NT2/D1 (cell line): ENCODE measurements at regions not wholly inside any gene's neighbourhood (a gene's known extent, or its start where the extent isn't known, plus 50 kb on each side); places are given as distances from the start of the nearest gene placed in this dataset.
A peak's percentile ranks its signal among the peaks of the same experiment; 100 is the strongest.

Experiments
- DNase-seq: peaks from one replicate; pipeline ENCODE4 v3.0.0-alpha.2; 2011; ENCODE audit warnings: low read depth, low spot score
- H3K27me3 ChIP-seq: 2 replicates; pipeline ENCODE4 v1.6.0; 2011; ENCODE audit warnings: mild to moderate bottlenecking; ENCODE audit not compliant: insufficient read length, insufficient read depth
- H3K36me3 ChIP-seq: 2 replicates; pipeline ENCODE4 v1.6.1; 2011; ENCODE audit warnings: mild to moderate bottlenecking, low read length, mixed read lengths; ENCODE audit not compliant: insufficient read depth, insufficient read length
- H3K4me1 ChIP-seq: 2 replicates; pipeline ENCODE4 v1.5.1; 2011; ENCODE audit not compliant: insufficient read depth, insufficient read length
- H3K4me3 ChIP-seq: 2 replicates; pipeline ENCODE4 v1.5.1; 2011; ENCODE audit warnings: low read depth; ENCODE audit not compliant: insufficient read length
- H3K9ac ChIP-seq: 2 replicates; pipeline ENCODE4 v1.6.0; 2011; ENCODE audit warnings: low read depth; ENCODE audit not compliant: insufficient read length
- H3K9me3 ChIP-seq: 2 replicates; pipeline ENCODE4 v1.5.1; 2011; ENCODE audit warnings: mild to moderate bottlenecking, low read length; ENCODE audit not compliant: insufficient read depth
- SUZ12 ChIP-seq: IDR thresholded peaks from 2 replicates; pipeline ENCODE4 v1.6.1; 2011; ENCODE audit not compliant: insufficient read length, insufficient read depth; ENCODE audit errors: extremely low read depth
- YY1 ChIP-seq: IDR thresholded peaks from 2 replicates; pipeline ENCODE4 v1.6.1; 2011; ENCODE audit not compliant: insufficient read length, insufficient read depth
- ZNF274 ChIP-seq: IDR thresholded peaks from 2 replicates; pipeline ENCODE4 v1.6.1; 2011; ENCODE audit warnings: mild to moderate bottlenecking, low read depth, low read length

DNA sequence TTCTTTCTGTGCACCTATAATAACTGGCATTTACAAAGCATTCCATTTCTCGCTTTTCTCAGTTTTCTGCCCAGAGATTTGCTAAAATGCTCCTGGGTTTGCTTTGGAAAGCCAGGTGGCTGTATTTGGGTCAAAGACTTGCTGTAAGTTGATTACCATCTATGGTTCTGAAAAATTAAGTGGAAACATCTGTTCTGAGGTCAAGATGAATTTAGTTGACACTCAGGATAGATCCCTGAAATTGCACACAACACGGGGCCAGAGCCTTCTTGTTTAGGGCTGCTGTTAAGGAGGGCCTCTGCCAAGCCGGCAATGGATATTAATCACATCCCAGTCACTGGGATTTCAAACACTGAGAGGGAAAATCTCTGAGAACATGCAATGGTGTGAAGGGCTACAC, 111.6 kb upstream of the GLI3 start:
- H3K36me3 ChIP-seq: no peaks in the 10 kb centered on the region
- H3K9me3 ChIP-seq: no peaks in the 10 kb centered on the region
- H3K9ac ChIP-seq: no peak overlapping the region
- DNase-seq: no peak
- TF ChIP-seq YY1 (no peak), ZNF274 (no peak), SUZ12 (no peak)
- H3K4me1 ChIP-seq: peaks cover 2% of the 10 kb centered on the region
- H3K27me3 ChIP-seq: no peaks in the 10 kb centered on the region
- no peak overlapping the region for H3K4me3 ChIP-seq

DNA sequence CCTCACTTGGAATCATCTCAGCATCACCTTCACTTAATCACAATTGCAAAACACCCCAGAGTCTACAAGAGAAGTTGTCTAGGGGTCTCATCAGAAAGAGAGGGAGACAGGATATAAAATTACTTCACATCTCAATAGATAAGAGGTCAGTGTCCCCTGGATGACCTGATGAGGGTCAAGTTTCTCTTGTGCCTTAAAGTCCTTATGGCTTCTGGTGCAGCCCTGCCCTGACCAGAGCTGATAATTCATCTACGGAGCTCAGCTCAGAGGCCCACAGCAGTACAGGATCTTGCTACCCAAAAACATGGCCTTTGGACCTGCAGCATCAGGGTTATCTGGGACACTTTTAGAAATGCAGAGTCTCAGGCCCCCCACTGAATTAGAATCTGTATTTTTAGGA, 111.1 kb upstream of the GLI3 start:
- no peaks in the 10 kb centered on the region for H3K36me3 ChIP-seq
- TF ChIP-seq SUZ12 (no peak), YY1 (no peak), ZNF274 (no peak)
- H3K9me3 ChIP-seq: no peaks in the 10 kb centered on the region
- H3K4me1 ChIP-seq: peaks cover 2% of the 10 kb centered on the region
- DNase-seq: no peak
- H3K4me3 ChIP-seq: no peak overlapping the region
- H3K27me3 ChIP-seq: no peaks in the 10 kb centered on the region
- no peak overlapping the region for H3K9ac ChIP-seq

DNA sequence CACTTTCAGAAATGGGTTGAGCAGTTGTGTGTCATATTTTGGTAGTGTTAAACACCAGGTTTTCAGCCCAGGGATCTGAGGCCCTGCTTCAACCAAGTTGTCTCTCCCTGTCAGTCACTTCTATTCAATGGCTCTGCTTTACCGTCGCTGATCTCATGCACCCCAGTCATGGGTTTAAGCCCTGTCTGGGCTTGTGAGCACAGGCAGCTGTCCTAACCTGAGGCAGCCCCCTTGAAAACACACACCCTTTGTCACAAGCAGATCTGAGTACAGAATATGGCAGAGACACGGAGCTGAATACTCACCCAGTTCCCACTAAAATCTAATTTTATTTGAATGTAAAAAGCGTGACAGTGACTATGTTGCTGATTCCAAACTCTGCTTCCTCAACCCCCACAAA, 110.6 kb upstream of the GLI3 start:
- H3K9ac ChIP-seq: no peak overlapping the region
- H3K9me3 ChIP-seq: no peaks in the 10 kb centered on the region
- DNase-seq: no peak
- peaks cover 2% of the 10 kb centered on the region for H3K4me1 ChIP-seq
- no peaks in the 10 kb centered on the region for H3K36me3 ChIP-seq
- no peaks in the 10 kb centered on the region for H3K27me3 ChIP-seq
- no peak overlapping the region for H3K4me3 ChIP-seq
- TF ChIP-seq SUZ12 (no peak), ZNF274 (no peak), YY1 (no peak)

DNA sequence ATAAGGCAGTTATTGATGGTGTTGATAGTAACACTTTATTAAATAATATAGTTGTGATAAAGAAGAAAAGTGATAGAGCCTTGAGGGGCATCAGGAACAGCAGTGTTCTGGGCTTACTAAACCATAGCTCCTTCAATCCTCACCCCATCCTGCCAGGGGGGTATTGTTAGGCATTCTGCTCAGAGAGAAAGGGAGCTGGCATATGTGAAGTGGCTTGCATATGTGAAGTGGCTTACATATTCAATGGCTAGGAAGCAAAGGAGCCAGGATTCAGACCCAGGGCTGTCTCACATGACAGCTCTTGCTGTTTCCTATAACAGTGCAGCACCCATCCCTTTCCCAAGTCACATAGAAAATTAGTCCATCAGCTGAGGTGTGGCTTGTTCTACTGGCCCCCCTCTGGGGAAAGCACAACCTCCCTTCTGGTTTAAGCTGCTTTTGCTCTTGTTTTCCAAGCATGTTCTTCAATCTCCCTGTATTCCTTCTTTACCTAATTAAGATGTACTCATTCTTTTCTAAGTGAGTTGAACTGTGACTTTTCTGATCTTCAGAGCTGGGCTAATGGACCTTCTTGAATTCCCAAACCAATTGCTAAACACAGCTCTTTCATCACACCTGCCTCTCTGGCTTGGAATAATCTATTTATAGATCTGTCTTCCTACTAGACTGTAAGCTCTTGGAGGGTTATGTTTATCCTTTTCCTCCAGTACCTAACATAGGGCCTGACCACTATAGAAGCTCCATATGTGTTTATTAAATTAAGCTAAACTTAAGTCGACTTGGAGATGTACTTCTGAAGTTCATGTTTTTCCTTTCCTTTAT, 108.7 kb upstream of the GLI3 start:
- Histone ChIP-seq H3K9me3 (no peaks in the 10 kb centered on the region), H3K9ac (no peak overlapping the region), H3K4me1 (peaks cover 2% of the 10 kb centered on the region), H3K27me3 (no peaks in the 10 kb centered on the region), H3K4me3 (no peak overlapping the region), H3K36me3 (no peaks in the 10 kb centered on the region)
- peak; percentile 16 for DNase-seq
- no peak for TF ChIP-seq ZNF274
- no peak for TF ChIP-seq SUZ12
- no peak for TF ChIP-seq YY1

DNA sequence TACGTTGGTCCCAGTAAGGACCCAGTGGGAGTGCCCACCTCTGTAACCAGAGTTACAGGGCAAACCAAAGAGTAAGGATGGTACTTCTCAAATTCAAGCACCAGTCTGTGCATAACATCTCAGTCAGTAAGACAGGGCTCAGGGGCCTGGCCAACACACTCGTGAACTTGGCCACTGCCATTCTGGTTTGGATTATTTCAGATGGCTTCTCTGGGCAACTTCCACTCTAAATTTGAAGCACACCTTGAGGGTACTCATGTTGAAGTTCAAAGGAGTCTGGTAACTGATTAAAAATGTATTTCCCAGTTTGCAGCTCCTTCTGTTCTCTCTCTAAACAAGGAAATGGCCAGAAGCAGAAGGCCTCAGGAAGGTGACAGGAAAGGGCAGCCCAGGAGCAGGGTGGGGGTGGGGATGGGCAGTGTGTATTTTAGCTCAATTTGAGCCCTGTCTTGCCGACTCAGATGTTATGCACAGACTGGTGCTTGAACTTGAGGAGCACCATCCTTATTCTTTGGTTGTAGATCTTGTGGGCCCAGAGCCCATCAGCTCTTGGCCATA, 107.3 kb upstream of the GLI3 start:
- Histone ChIP-seq H3K4me1 (peaks cover 2% of the 10 kb centered on the region), H3K27me3 (no peaks in the 10 kb centered on the region), H3K4me3 (no peak overlapping the region), H3K36me3 (no peaks in the 10 kb centered on the region), H3K9me3 (no peaks in the 10 kb centered on the region), H3K9ac (no peak overlapping the region)
- TF ChIP-seq SUZ12 (no peak), YY1 (no peak), ZNF274 (no peak)
- DNase-seq: no peak

GRCh38 chr7:42342381-42342780, 105.4 kb upstream of the GLI3 start:
- TF ChIP-seq YY1 (no peak), SUZ12 (no peak), ZNF274 (no peak)
- H3K4me1 ChIP-seq: peaks cover 2% of the 10 kb centered on the region

GRCh38 chr7:42340436-42340835, 103.4 kb upstream of the GLI3 start:
- no peak for DNase-seq
- Histone ChIP-seq H3K9me3 (no peaks in the 10 kb centered on the region), H3K4me3 (no peak overlapping the region), H3K27me3 (no peaks in the 10 kb centered on the region), H3K4me1 (peaks cover 5% of the 10 kb centered on the region), H3K36me3 (no peaks in the 10 kb centered on the region), H3K9ac (no peak overlapping the region)
- TF ChIP-seq ZNF274 (no peak), SUZ12 (no peak), YY1 (no peak)

More at GRCh38 chr7:42342381-42342780, 105.4 kb upstream of the GLI3 start:
- H3K36me3 ChIP-seq: no peaks in the 10 kb centered on the region
- no peaks in the 10 kb centered on the region for H3K27me3 ChIP-seq
- no peak overlapping the region for H3K9ac ChIP-seq
- H3K9me3 ChIP-seq: no peaks in the 10 kb centered on the region
- no peak overlapping the region for H3K4me3 ChIP-seq
- no peak for DNase-seq
